Pancreas (tissue), 10 donors: ENCODE measurements at regions not wholly inside any gene's neighbourhood (a gene's known extent, or its start where the extent isn't known, plus 50 kb on each side); places are given as distances from the start of the nearest gene placed in this dataset.
"Not testable (repeated sequence)": the region's sequence is repeated elsewhere in the genome, so short reads cannot be mapped to it uniquely, and the experiment has no call there.

Experiments
- ATAC-seq, 4 donors: fragments of 200-7000 bp; cut with Tn5 transposase; one replicate each; pipeline versions ENCODE4 v1.8.0 to v1.9.1; 2020; ENCODE audit warnings: mild to moderate bottlenecking in 4 of 4, moderate library complexity in 4 of 4
- DNase-seq, 6 donors: peaks; one replicate each; pipeline ENCODE4 v3.0.0-alpha.2; 2020
- FAIRE-seq: peaks from 2 replicates; lab custom pipeline; 2012; peaks lifted over from hg19 to GRCh38; lab: Jason Lieb, UNC
- H3K27ac ChIP-seq, 4 donors: fragments of 200-600 bp; sonication (generic); 1 replicate in 3 of 4; 2 replicates in 1 of 4; pipeline versions ENCODE4 v1.5.0 to v1.8.0; 2020
- H3K27me3 ChIP-seq, 4 donors: fragments of 200-600 bp; one replicate each; pipeline ENCODE4 v1.8.0; 2021
- H3K36me3 ChIP-seq, 3 donors: fragments of 200-600 bp; sonication (generic) in 1 of 3; one replicate each; pipeline versions ENCODE4 v1.5.0 to v1.8.0; 2020 to 2021
- H3K4me1 ChIP-seq, 3 donors: fragments of 200-600 bp; one replicate each; pipeline ENCODE4 v1.8.0; 2021
- H3K4me3 ChIP-seq, 4 donors: fragments of 200-600 bp; sonication (generic) in 2 of 4; one replicate each; pipeline versions ENCODE4 v1.5.0 to v1.8.0; 2020 to 2021
- H3K9me3 ChIP-seq, 4 donors: fragments of 200-600 bp; one replicate each; pipeline ENCODE4 v1.8.0; 2021
- WGBS, 2 donors: extraction: QIAGEN DNeasy Blood & Tissue Kit; methylation state at CpG; one replicate each; pipeline ENCODE4 v1.1.7; 2013; 5-methylcytosine and 5-hydroxymethylcytosine counted together
- intact Hi-C, 3 donors: fragments of 100-400 bp; cut with DNase I; formaldehyde crosslinking; loops; one replicate each; pipeline versions ENCODE4 v1.11.1 to v1.14.2; 2022
- donor health status: healthy with polysubstance abuse.
- donor health status: DM: no; HTN: no; CAD: no; lungs with moderate emphysema.
- donor health status: DM: no; HTN: no; CAD: no.
- donor health status: control.
- donor health status: control.
- donor health status: Bipolar disorder and iron deficiency.
- donor health status: DM: yes; HTN: yes; CAD: no.
- donor health status: DM: no; HTN: no; CAD: no.
- donor health status: DM: no; HTN: no; CAD: no.
- donor health status: DM: yes; HTN: yes; CAD: no.

- ATAC-seq, DNase-seq, H3K36me3 ChIP-seq, H3K27me3 ChIP-seq, FAIRE-seq, H3K4me1 ChIP-seq, H3K4me3 ChIP-seq, H3K27ac ChIP-seq, intact Hi-C loops, H3K9me3 ChIP-seq: not testable (repeated sequence)
- 36 to 39% methylated on average over 3 of the region's 3 CpGs for whole genome bisulfite sequencing, 2 donors
Measured at GRCh38 chr21:10154178-10154577, 367.2 kb upstream of the TPTE start.
